HG03571 (cell line): ENCODE measurements at regions not wholly inside any gene's neighbourhood (a gene's known extent, or its start where the extent isn't known, plus 50 kb on each side); places are given as distances from the start of the nearest gene placed in this dataset.
A peak's percentile ranks its signal among the peaks of the same experiment; 100 is the strongest.

Experiments
- ATAC-seq: cut with Tn5 transposase; IDR thresholded peaks from one replicate; pipeline ENCODE4 v1.9.1; 2021; ENCODE audit not compliant: unreplicated experiment

DNA sequence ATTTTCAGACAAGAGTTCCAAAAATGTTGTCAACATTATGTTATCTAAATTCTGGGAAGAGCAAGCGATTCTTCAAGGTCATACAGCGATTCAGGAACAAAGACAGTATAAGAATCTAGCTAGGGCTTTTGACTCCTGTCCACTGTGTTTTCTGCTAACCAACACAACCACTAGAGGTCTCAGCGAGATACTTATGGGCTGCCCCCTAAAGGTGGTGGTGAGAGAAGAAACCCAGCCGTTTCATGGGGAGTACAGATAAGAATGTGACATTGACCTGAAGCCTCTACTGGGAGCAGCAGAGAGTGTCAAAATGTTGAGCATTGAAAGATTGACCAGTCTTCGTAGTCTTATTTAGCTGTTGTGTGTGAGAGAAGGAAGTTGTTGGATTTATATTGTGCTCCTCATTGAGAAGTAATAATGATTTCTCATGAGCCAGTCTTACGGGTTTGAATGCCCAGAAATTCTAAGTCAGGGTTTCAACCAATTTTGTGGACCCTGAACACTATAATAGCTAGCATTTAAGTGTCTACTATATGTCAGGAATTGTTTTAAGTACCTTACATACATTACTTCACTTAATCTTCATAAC lies 168.3 kb downstream of the SPRY1 start:
- ATAC-seq, result peak; percentile 100

DNA sequence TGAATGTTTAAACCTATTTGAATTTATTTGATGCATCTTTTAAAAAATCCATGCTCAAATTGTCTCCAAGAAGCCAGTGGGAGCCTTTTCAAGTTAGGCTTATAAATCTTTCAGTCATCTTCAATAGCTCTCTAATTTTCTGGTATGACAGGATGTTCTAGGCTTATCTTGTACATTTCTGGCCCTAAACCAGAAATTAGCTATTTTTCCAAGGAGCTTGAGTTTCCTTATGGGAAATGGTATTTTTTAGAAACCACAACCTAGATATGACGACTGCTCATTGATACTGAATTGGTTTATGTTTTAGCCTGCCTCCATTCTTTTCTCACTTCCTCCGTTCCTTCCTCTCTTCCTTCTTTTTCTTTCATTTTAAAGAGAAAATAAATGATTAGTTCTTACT lies 172.3 kb downstream of the SPRY1 start:
- no peak for ATAC-seq

DNA sequence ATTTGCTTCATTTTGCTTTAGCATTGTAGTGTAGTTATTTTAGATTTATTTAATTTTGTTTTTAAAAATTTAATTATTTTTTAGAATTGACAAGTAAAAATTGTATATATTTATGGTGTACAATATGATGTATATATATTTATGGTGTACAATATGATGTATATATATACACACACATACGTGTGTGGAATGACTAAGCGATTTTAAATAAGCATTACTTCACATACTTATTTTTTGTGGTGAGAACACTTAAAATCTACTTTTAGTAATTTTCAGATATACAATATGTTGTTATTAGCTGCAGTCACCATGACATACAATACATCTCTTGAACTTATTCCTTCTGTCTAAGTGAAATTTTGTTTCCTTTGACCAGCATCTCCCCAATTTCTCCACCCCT lies 172.9 kb downstream of the SPRY1 start:
- no peak for ATAC-seq

DNA sequence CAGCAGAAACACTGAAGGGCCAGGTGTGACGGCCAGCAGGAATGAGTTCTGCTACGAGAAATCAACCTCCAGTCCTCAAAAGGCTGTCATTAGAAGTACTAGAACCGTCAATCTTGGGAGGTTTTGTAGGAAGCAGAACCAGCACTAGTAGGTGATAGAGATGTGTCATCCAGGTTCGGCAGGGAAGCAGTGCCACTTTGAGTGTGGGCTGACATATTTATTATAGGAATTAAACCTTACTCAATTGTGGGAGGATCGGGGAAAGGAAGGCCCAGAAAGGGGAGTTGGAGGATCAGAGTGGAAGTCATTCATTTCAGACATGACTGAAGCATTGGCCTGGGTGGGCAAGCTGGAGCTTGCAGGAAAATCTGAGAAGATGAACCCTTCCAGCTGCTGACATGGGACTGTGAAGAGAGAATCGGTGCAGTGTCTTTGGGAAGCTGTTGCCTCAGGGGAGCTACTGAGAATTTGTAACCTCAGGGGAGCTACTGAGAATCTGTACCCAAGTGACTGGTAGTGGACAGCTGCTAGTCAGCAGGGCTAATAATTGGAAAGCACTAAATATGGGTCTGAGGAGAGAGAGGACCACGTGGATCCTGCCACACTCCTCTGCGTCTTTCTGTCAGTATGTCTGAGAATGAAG lies 177.4 kb downstream of the SPRY1 start:
- ATAC-seq, result no peak

DNA sequence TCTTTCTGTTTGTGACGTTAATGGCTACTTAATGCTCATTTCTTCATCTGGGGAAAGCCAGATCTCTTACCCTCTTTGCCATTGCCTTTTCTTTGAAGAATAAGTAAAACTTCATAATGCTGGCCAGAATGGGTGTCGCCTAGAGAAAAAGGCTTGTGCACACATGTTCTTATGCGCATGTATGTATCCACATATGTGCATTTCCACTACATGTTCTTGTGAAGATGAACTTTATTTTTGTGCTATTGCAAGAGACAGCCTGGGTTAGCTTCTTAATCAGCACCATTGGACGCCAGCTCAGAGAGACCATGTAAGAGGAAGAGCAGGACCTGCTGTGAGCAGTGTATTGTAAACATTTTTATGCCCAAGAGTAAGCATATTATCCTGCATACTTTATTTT lies 178.7 kb downstream of the SPRY1 start:
- ATAC-seq, result no peak

DNA sequence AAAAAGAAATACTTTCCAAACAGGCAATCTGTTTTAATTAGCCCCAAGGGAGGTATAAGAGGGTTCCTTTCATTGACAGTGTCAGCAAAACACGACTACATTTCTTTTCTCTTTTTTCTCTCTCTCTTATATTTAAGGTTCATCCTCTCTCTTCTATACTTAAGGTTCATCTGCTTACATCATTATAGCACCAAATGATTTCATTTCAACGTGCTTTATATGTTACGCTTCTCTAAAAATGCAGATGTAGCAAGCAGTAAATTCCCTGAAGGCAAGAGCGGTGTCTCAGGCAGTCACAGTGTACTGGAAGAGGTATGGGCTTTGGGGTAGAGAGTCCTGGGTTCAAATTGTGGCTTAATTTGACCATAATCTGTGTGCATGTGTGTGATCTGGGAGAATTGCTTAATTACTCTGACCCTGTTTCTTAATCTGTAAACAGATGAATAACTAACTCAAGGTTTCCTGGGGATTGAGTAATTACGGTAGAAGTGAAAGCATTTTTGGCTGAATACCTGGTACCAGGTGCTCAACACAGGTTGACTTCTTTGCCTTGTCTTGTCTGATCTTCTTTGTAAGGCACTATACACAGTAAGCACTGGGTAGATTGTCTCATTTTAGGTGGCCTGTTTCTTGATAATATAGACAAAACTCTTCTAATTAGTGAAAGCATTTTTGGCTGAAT lies 180.8 kb downstream of the SPRY1 start:
- ATAC-seq, result no peak

DNA sequence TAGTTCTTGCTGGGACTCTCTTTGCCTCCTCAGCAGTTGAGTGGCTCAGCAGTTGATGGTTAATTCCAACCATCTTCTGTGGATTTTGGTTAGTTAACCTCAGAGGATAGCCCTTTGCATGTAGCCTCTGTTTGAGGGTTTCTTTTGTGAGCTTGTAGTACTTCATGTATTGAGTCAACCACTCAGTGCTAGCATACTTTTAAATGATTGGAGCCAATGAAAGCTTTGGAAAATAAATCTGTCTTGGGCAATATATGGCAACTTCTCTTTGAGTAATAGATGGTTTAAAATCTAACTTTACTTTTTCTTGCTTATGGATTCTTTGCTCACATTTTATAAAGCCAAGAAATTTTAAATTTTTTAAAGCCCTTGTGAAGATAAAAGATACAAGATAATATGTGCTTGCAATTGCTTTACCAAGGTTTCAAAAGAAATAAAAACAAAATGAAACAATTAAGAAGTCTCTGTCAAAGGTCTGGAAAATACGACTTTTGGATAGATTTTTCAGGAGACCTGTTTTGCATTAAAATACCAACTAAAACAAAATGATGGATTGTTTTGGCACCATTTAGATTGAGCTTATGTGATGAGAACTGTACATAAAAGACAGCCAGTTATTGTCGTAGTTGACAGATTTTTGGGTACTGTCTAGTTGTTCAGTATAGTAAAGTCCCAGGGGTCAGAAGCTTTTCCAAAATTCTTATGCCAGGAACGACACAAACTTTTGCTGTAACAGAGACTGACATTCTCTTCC lies 181.9 kb downstream of the SPRY1 start:
- no peak for ATAC-seq

DNA sequence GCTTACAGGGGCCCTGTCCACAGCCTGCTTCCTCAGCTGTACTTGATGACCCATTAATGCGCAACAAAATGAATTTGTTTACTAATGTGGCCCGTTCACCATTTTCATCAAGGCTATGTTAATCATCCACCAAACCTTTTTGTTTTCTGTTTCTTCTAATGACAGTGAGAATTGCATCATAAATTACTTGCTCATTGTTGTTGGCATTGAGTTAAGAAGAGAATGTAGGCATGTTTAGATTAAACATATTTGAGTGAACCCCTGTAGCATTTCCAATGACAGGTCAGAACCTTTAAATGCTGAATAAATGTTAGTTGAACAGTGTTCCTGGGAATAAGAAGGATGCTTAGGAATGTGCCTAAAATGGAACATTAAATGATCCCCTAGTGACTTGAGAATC lies 183.4 kb downstream of the SPRY1 start:
- no peak for ATAC-seq

DNA sequence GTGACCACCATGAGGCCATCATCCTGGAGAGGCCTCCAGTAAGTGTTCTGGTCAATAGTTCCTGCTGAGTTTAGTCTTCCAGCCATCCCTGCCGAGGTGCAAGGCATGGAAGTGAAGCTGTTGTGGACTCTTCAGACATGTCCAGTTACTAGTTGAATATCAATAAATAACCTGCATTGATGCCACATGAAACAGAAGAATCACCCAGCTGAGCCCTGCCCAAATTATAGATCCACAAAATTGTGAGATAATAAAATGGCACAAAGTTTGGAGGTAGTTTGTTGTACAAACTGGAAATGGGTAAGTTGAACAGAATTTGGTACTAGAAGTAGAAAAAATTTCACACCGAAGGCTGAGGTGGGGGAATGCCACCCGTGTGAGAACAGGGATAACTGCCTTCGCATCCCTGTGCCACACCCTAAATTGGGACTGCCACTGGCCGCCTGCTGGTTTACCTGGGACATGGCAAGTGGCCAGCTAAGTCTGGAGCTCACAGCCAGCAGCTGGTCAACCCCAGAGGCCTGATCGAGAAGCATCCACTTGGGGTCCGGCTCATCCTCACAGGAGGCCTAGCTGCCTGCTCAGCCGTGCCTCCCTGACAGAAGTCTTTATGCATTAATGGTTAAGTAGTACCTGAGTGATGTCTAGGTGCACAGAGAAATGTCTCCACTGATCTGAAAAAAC lies 184.5 kb downstream of the SPRY1 start:
- no peak for ATAC-seq

DNA sequence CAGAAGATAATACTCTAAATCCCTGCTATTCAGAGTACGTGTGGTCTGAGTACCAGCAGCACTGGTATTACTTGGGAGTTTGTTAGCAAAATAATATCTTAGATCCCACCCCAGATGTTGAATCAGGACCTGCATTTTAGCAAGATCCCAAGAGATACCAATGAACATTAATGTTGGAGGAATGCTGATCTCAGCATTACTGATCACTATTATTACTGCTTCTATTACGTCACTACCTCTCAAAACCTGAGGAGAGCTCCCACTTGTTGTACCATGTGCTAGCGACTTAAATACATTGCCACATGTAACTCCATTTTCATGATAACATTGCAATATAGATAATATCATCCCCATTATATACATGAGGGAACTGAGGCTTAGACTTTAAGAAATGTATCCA lies 185.2 kb downstream of the SPRY1 start:
- ATAC-seq, result no peak

DNA sequence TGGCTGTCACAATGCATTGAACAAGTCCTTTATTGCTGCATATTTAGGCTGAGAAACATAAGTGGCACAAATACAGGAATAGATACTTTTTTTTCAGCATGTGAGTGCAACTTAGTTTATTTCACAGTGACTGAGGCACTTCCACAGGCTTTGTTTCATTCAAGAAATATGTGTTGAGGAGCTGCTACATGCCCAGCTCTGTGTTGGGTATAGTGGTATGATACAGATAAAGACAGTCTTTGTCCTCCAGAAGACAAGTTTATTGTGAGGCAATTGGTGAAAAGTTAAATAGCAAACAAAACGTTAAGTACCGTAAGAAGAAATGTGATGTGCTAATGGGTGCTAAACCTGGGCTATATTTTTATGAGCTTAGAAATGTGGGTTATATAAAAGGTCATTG lies 186.4 kb downstream of the SPRY1 start:
- ATAC-seq, result no peak

DNA sequence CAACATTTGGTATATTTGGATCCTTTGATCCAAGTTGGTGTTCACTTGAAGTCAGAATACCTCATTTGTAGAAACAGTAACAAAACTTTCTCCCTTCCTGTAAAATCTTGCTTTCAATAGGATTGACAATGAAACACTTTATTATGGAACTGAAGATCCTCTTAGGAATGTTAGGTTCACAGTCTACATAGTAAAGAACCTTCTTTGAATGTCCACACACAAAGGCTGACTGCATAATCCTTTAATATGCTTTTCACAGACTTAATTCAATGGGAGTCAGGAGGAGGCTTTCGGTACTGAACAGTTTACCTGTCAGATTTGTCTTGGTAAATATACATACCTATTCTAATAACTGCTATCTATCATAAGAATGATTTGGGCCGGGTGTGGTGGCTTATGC lies 188.5 kb downstream of the SPRY1 start:
- ATAC-seq, result no peak

DNA sequence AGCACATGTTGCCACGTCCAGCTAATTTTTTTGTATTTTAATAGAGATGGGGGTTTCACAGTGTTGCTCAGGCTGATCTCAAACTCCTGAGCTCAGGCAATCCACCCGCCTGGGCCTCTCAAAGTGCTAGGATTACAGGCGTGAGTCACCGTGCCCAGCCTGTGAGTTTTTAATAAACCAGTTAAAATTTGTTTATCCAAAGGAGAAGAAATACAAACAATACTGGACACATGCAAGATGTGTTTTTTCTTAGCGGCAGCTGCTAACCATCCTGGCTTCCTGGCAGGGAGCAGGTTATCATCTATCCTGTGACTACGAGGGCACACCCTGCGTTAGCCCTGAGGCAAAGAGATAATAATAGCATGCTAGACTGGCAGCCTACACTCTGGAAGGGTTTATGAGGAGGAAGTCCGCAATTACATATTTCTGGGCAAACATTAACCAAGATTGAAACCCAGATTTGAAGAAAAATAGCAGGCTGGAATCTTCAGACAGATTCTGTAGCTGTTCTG lies 191.4 kb downstream of the SPRY1 start:
- peak; percentile 2 for ATAC-seq

DNA sequence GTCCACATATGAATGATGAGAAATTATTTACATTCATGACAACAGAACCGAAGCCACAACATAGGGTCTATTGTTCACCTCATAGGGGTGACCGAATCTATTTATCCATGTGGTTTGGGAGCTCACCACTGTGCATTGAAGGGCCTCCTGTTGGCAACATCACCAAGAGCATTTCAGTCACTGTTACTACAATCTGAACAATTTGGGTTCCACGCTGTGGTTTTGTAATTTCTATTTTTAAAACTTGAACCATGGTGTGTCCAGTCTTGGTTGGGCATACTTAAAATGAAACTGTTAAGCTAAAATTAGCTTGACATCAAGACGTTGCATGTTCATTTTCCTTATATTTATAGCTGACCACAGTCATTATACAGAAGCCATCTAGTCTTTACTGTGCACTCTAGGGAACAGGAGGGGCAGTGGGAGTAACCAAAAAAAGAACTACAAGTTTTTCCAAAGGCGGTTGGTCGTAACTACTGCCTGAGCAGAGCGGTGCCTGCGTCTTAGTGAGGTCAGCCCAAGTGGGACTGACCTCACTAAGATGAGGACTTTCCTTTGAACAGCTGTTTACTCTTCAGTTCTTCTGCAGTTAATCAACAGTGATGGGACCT lies 192.1 kb downstream of the SPRY1 start:
- peak; percentile 74 for ATAC-seq

DNA sequence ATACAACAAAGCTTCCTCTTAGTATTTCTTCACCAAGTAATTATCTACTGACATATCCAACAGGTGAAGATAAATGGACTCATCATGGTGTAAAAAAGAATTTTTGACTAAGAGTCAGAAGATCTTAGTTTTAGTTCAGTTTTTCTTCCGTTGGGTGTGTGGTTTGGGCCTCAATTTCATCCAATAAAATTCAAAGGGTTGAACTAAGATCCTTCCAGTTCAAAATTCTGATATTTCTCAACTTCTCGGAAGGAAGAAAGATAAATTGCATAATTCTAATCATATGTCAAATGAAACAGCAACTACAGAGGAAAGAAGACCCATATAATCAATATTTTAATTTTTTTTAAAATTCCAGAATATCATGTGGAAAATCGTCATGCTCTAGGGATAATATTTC lies 192.7 kb downstream of the SPRY1 start:
- ATAC-seq, result no peak

DNA sequence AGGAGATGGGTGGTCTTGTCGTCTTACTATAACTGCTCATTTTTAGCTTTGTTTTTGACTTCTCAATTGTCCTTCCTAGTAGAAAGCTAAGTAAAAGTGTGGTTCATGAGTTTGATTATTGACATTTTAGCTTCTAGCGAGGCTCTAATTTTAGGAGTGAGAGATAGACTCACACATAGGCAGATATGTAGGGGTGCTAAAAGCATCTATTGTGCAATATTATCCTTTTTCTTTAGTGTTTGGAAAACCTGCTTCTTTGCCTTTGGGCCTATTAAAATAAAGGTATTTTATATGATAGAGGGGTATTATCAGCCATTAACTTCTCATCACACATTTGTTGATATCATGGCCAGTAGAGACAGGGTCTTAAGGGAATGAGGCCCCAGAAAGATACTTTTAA lies 195.3 kb downstream of the SPRY1 start:
- no peak for ATAC-seq

DNA sequence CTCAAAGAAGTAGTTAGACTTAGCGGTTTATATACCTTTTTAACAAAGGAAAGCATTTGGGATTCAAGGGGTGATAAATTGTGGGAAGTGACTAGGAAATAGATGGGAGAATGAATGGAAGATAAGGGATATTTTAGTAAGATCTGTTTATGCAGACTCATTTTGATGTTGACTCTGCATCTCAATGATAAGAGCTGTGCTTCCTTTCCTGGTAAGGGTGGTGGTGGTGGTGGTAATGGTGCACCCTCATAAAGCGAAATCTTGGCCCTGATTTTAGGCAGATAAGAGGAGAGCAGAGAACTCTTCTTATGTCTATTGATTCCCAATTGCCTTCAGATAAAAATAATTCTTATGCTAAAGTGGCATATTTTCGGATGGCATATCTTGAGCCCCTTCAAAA lies 197.1 kb downstream of the SPRY1 start:
- no peak for ATAC-seq

DNA sequence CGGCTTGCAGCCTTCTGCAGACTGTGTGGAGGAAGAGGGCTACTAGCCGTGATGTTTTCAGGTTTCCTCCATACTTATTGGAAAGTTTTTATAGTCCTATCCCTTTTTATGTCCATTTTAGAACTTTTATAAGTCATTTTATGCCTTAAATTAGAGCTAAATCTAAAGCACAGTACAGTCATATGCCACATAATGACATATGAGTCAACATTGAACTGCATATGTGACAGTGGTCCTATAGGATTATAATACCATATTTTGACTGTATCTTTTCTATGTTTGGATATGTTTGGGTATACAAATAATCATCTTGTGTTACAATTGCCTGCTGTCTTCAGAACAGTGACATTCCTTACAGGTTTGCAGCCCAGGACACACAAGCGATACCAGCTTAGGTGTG lies 200.2 kb downstream of the SPRY1 start:
- no peak for ATAC-seq

DNA sequence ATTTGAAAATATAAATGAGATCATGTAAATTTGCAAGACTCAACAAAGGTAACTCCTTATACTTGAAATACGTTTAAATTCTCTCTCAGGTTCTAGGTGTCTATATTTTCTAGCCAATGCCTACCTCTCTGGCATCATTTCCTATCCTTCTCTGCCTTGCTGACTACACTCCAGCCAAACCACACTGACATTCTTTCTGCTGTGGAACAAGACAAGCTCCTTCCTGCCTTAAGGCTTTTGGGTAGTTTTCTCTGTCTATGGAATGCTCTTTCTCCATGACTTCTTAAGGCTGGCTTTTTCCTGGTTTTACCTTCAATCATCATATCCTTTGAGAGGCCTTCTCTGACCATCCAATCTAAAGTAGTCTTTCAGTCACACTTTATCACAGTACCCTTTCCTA lies 201.0 kb downstream of the SPRY1 start:
- no peak for ATAC-seq

DNA sequence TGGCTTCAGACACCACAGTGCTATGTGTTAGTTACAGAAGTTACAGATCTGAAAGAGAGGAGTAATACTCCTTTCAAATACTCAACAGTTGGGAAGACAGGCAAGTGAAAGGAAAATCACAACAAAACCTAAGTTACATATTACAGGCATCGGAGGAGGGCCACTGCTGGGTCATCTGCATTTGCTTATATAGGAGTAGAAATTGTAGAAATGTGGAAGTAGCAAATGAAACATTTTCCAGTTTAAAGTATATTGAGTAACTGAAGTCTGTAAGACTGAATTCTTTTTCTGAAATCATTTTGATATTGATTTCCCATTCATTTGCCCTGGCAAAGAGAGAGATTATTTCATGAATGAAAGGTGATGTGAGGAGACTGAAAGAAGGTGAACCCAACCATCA lies 201.7 kb downstream of the SPRY1 start:
- ATAC-seq, result no peak
